T-helper 9 cell (primary cell): ENCODE measurements at regions not wholly inside any gene's neighbourhood (a gene's known extent, or its start where the extent isn't known, plus 50 kb on each side); places are given as distances from the start of the nearest gene placed in this dataset.
A peak's percentile ranks its signal among the peaks of the same experiment; 100 is the strongest.

ENCODE experiments used
- DNase-seq: peaks from one replicate; pipeline ENCODE4 v3.0.0-alpha.2; 2020

GRCh38 chr20:63115651-63116411 is 100.1 kb downstream of the YTHDF1 start:
- no peak for DNase-seq

- DNase-seq: no peak
Observed at GRCh38 chr20:63114693-63115311, 101.1 kb downstream of the YTHDF1 start.

GRCh38 chr20:63114006-63114692 is 101.8 kb downstream of the YTHDF1 start:
- DNase-seq: no peak

GRCh38 chr20:63112491-63113219 is 103.3 kb downstream of the YTHDF1 start:
- no peak for DNase-seq

GRCh38 chr20:63108247-63108646 is 101.5 kb upstream of the BHLHE23 start:
- DNase-seq: no peak

GRCh38 chr20:63107449-63108200 is 100.9 kb upstream of the BHLHE23 start:
- DNase-seq: no peak

- no peak for DNase-seq
Observed at GRCh38 chr20:63106765-63107448, 100.1 kb upstream of the BHLHE23 start.

GRCh38 chr20:63106108-63106764 is 99.5 kb upstream of the BHLHE23 start:
- DNase-seq: no peak

GRCh38 chr20:63105211-63106107 is 98.7 kb upstream of the BHLHE23 start:
- DNase-seq: no peak

GRCh38 chr20:63104312-63105181 is 97.8 kb upstream of the BHLHE23 start:
- DNase-seq: no peak

- DNase-seq: peak; percentile 16
Observed at GRCh38 chr20:63103402-63104311, 96.9 kb upstream of the BHLHE23 start.

GRCh38 chr20:63102721-63103375 is 96.1 kb upstream of the BHLHE23 start:
- peak; percentile 50 for DNase-seq

- peak; percentile 36 for DNase-seq
Observed at GRCh38 chr20:63101781-63102720, 95.3 kb upstream of the BHLHE23 start.

GRCh38 chr20:63100926-63101699 is 94.3 kb upstream of the BHLHE23 start:
- DNase-seq: no peak

GRCh38 chr20:63100174-63100925 is 93.6 kb upstream of the BHLHE23 start:
- no peak for DNase-seq
